Tibial nerve (tissue), 4 donors: ENCODE measurements at regions not wholly inside any gene's neighbourhood (a gene's known extent, or its start where the extent isn't known, plus 50 kb on each side); places are given as distances from the start of the nearest gene placed in this dataset.

ENCODE experiments used
- EP300 ChIP-seq, 2 donors: sonication (generic); formaldehyde crosslinking; IDR thresholded peaks; one replicate each; pipeline ENCODE4 v1.6.1; 2017; ENCODE audit warnings: antibody characterized with exemption in 2 of 2, mild to moderate bottlenecking in 1 of 2
- POLR2A ChIP-seq, 2 donors: fragments of 450-650 bp; IDR thresholded peaks; one replicate each; pipeline ENCODE4 v1.6.1; 2017; ENCODE audit warnings: antibody characterized with exemption in 2 of 2, mild to moderate bottlenecking in 2 of 2, moderate library complexity in 2 of 2
- TF ChIP-seq, protein P1 (sequence below), 5 experiments: fragments of 200-600 bp in 3 of 5; fragments of 450-650 bp in 2 of 5; sonication (generic) in 3 of 5; IDR thresholded peaks; one replicate each; pipeline ENCODE4 v1.5.1; 2016 to 2019; ENCODE audit warnings: antibody characterized with exemption in 5 of 5, mild to moderate bottlenecking in 3 of 5, moderate library complexity in 2 of 5

DNA sequence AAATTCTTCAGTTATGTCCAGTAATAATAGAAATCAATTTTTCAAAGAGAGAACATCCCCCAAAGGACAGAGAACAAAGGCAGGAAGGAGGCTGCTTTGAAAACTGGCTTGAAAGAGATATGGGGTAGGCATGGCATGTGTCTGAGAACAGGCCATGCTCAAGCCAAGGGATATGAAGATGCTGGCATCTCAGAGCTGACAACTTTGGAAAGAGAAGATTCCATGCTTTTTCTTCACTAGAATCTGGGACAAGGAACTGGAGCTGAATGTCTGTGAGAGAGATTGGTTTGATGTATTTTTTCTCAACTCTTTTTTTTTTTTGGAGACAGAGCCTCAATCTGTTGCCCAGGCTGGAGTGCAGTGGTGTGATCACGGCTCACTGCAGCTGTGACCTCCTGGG, 139.8 kb upstream of the DLX2 start:
- no peak for TF ChIP-seq POLR2A (IDR thresholded peaks at IDR 0.05)
- TF ChIP-seq, protein P1, sequence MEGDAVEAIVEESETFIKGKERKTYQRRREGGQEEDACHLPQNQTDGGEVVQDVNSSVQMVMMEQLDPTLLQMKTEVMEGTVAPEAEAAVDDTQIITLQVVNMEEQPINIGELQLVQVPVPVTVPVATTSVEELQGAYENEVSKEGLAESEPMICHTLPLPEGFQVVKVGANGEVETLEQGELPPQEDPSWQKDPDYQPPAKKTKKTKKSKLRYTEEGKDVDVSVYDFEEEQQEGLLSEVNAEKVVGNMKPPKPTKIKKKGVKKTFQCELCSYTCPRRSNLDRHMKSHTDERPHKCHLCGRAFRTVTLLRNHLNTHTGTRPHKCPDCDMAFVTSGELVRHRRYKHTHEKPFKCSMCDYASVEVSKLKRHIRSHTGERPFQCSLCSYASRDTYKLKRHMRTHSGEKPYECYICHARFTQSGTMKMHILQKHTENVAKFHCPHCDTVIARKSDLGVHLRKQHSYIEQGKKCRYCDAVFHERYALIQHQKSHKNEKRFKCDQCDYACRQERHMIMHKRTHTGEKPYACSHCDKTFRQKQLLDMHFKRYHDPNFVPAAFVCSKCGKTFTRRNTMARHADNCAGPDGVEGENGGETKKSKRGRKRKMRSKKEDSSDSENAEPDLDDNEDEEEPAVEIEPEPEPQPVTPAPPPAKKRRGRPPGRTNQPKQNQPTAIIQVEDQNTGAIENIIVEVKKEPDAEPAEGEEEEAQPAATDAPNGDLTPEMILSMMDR (IDR thresholded peaks at IDR 0.05), result no peak
- no peak for TF ChIP-seq EP300 (IDR thresholded peaks at IDR 0.05)
